Testis (tissue), 2 donors: ENCODE measurements at regions not wholly inside any gene's neighbourhood (a gene's known extent, or its start where the extent isn't known, plus 50 kb on each side); places are given as distances from the start of the nearest gene placed in this dataset.

Source experiments
- CTCF ChIP-seq, 3 experiments: fragments of 450-650 bp in 2 of 3; fragments of 200-600 bp in 1 of 3; sonication (generic) in 1 of 3; IDR thresholded peaks; one replicate each; pipeline ENCODE4 v1.5.1; 2016 to 2019; ENCODE audit warnings: antibody characterized with exemption in 3 of 3, mild to moderate bottlenecking in 2 of 3, moderate library complexity in 1 of 3
- POLR2A ChIP-seq: fragments of 450-650 bp; IDR thresholded peaks from one replicate; pipeline ENCODE4 v1.6.1; 2017; ENCODE audit warnings: antibody characterized with exemption, mild to moderate bottlenecking, moderate library complexity

GRCh38 chr7:113622796-113623195 is 296.0 kb downstream of the PPP1R3A start:
- TF ChIP-seq POLR2A (no peak), CTCF (IDR thresholded peaks at IDR 0.05) (no peak)
